HG03175 (cell line): ENCODE measurements at regions not wholly inside any gene's neighbourhood (a gene's known extent, or its start where the extent isn't known, plus 50 kb on each side); places are given as distances from the start of the nearest gene placed in this dataset.

Source experiments
- ATAC-seq: cut with Tn5 transposase; IDR thresholded peaks from one replicate; pipeline ENCODE4 v1.9.1; 2021; ENCODE audit warnings: mild to moderate bottlenecking, moderate library complexity; ENCODE audit not compliant: unreplicated experiment

DNA sequence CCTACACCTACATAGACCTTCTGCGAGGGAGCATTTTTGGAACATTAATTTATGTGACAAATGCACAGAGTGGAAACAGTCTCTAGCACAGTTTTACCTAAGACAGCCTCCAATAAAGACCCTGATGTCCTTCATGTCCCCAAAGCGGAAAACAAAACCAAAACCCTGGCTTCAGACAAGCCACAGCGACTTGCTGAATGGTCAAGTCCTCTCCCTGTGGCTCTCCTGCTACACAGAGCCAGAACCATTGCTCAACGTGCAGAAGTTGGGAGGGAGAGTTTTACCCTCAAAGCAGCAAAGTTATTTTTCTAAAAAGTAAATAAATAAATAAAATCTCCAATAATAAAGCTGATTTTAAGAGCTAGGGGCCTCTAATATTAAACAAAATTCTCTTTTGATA lies 135.0 kb upstream of the TMEM132C start:
- no peak for ATAC-seq

DNA sequence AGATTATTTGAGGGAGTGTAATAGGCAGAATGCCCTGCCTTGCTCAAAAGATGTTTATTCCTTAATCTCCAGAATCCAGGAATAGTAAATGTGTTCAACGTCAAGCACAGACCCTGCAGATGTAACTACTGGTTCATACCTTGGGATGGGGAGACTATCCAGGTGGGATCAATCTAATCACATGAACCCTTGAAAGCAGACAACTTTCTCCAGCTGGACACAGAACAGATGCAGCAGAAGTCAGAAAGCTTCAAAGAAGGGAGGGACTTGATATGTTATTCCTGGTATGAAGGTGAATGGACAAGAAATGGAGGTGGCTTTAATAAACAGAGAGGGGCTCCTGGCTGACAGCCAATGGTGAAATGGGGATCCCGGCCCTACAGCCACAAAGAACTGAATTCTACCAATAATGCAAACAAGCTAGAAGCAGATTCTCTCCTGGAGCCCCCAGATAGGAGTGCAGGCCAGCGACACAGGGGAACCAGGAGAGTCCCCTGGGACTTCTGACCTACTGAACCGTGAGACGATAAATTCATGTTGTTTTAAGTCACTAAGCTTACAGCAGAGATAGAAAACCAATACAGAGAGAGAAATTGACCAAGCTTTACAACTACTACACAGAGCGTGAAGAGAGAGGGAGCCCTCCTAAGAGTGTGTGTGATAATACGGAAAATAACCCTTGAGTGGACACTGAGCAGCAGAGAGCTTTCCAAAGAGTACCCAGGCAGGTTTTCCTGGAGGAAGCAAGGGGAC lies 133.5 kb upstream of the TMEM132C start:
- no peak for ATAC-seq

GRCh38 chr12:128137140-128137539 lies 129.8 kb upstream of the TMEM132C start:
- peak; percentile 65 for ATAC-seq

GRCh38 chr12:128138125-128138524 lies 128.8 kb upstream of the TMEM132C start:
- no peak for ATAC-seq

DNA sequence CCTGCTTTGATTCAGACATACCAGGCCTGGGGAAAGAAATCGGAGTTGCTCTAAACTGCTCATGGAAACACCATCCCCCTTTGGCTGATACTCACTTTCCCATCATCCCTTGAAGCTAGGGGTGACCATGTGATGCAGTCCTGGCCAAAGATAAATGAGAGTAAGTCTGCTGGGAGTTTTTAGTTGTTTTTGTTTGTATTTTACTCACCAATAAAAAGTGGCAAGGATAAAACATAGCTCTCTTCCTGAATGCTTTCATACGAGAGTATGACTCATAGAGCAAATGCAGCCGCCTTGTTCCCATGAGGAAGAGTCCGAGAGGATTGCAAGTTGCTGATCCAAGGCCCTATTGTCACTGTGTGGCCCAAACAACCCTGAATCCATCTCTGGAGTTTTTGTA lies 126.4 kb upstream of the TMEM132C start:
- ATAC-seq, result no peak

GRCh38 chr12:128150961-128151360 lies 116.0 kb upstream of the TMEM132C start:
- no peak for ATAC-seq

DNA sequence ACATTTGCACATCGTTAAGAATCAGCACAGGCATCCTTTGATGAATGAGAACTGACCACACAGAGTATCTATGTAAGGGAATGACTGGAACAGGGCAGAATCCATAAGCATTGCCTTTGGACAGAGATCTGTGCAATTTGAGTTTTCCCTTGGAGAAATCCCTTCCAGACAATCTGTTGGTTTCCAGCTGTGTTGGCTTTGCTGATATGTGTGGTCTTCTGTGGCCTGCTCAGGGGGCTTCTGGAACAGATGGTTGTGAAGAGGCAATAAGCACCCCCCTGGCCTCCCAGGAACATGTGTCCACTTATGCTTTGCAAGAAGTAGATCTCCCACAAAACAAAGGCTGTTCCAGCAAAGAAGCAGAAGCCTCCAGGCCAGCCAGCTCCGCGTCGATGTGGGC lies 111.4 kb upstream of the TMEM132C start:
- ATAC-seq, result no peak

GRCh38 chr12:128163086-128163485 lies 103.9 kb upstream of the TMEM132C start:
- ATAC-seq, result no peak

GRCh38 chr12:128164533-128164932 lies 102.4 kb upstream of the TMEM132C start:
- no peak for ATAC-seq

GRCh38 chr12:128165387-128165786 lies 101.6 kb upstream of the TMEM132C start:
- no peak for ATAC-seq

DNA sequence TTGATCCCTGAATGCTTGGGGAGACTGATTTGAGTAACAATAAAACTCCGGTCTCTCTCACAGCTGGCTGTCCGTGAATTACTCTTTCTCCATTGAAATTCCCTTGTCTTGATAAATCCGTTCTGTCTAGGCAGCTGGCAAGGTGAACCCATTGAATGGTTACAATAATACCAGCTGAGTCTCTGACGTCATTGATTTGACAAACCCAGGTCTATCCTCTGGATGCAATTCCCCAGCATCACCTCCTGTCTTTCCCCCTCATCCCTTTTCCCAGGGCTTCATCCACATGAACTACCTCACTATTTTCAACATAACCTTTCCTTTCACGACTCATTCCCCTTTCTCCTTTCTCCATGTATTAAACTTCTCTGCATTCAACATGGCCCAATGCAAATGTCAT lies 98.7 kb upstream of the TMEM132C start:
- no peak for ATAC-seq

DNA sequence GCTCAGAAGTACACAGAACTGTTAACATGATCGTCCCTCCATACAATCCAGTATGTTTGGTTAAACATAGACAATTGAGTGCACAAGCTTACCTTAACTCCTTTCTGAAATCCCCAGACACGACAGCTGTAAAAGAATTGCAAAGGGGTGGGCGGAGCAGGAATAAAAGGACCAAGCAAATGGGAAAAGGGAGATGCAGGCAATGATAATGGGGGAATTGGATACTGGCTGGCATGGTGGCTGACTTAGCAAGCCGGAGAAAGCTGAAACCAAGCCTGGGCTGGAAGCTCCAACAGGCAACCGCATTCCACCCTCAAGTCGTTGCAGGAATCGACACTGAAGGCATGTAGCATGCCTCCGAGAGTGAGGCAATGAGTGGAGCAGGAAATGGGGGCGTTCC lies 96.8 kb upstream of the TMEM132C start:
- no peak for ATAC-seq

DNA sequence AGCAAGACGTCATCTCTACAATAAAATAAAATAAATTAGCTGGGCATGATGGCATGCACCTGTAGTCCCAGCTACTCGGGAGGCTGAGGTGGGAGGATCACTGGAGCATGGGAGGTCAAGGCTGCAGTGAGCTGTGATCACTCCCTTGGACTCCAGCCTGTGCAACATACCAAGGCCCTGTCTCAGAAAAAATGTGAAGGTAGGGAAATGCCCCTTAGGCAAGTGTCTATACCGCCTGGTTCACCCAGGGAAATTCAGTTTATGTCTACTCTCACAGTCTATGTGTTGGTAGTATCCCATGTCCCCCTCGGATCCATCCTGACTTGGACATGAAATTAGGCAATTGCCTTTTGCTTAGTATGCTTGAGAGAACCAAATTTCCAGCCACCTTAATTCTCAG lies 88.4 kb upstream of the TMEM132C start:
- ATAC-seq, result no peak

- ATAC-seq, result no peak
Observed at GRCh38 chr12:128178966-128179365, 88.0 kb upstream of the TMEM132C start.

- ATAC-seq, result no peak
Observed at GRCh38 chr12:128180166-128180565, 86.8 kb upstream of the TMEM132C start.

DNA sequence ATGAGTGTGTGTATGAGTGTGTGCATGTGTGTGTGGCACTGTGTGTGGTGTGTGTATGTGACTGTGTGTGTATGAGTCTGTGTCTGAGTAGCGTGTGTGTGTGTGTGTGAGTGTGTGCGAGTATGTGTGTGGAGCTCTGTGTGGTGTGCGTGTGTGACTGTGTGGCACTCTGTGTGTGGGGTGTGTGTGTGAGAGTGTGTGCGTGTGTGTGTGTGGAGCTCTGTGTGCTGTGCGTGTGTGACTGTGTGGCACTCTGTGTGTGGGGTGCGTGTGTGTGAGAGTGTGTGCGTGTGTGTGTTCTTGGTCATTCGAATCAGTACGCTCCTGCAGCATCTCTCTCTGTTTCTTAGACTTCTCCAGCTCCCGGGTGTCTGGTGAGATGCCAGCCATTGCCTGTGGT lies 76.9 kb upstream of the TMEM132C start:
- no peak for ATAC-seq

- ATAC-seq, result no peak
Observed at GRCh38 chr12:128190614-128191013, 76.4 kb upstream of the TMEM132C start.

DNA sequence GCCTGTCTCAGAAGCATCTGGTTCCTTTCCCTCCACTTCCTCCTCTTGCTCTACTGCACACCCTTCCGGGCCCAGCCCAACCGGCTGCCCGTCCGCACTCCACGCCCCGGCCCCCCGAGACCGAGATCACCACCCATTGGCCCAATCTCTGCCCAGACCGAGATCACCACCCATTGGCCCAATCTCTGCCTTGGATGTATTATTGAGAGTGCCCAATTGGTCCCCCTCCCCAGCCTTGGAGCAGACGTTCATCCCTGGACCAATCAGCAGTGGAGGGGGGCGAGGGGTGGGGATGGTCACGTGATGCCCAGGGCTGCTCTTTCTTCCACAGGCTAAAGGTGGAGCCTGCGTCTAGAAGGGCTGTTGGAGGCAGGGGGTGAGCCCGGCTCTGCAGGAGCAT lies 75.6 kb upstream of the TMEM132C start:
- no peak for ATAC-seq

- no peak for ATAC-seq
Observed at GRCh38 chr12:128204711-128205110, 62.3 kb upstream of the TMEM132C start.

- no peak for ATAC-seq
Observed at GRCh38 chr12:128205145-128205544, 61.8 kb upstream of the TMEM132C start.

DNA sequence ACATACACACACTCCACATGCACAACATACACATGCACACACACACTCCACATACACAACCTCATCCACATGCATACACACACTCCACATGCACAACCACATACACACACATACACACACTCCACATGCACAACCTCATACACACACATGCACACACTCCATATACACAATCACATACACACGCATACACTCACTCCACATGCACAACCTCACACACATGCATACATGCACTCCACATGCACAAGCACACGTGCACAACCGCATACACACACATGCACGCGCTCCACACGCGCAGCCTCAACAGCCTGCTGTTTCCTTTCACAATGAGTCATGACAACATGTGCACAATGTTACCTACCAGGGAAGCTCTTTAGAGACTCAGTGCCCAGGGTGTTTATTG lies 61.2 kb upstream of the TMEM132C start:
- no peak for ATAC-seq
